Tibial artery (tissue), 4 donors: ENCODE measurements at regions not wholly inside any gene's neighbourhood (a gene's known extent, or its start where the extent isn't known, plus 50 kb on each side); places are given as distances from the start of the nearest gene placed in this dataset.
"Not testable (repeated sequence)": the region's sequence is repeated elsewhere in the genome, so short reads cannot be mapped to it uniquely, and the experiment has no call there.

Experiments
- DNase-seq, 2 donors: peaks; one replicate each; pipeline ENCODE4 v3.0.0-alpha.2; 2019
- H3K27ac ChIP-seq, 2 donors: fragments of 200-600 bp; sonication (generic) in 1 of 2; 1 replicate in 1 of 2; 2 replicates in 1 of 2; pipeline ENCODE4 v1.5.1; 2018 to 2019; ENCODE audit warnings: mild to moderate bottlenecking in 1 of 2
- H3K27me3 ChIP-seq, 2 donors: fragments of 200-600 bp; sonication (generic) in 1 of 2; one replicate each; pipeline versions ENCODE4 v1.5.1 to v1.6.0; 2016 to 2019
- H3K36me3 ChIP-seq, 3 donors: fragments of 200-600 bp; sonication (generic) in 2 of 3; one replicate each; pipeline ENCODE4 v1.5.1; 2016 to 2019; ENCODE audit warnings: mild to moderate bottlenecking in 2 of 3
- H3K4me1 ChIP-seq, 4 donors: fragments of 200-600 bp; sonication (generic) in 2 of 4; 1 replicate in 3 of 4; 2 replicates in 1 of 4; pipeline ENCODE4 v1.5.1; 2016 to 2019
- H3K4me3 ChIP-seq, 2 donors: fragments of 200-600 bp; sonication (generic) in 1 of 2; 1 replicate in 1 of 2; 2 replicates in 1 of 2; pipeline ENCODE4 v1.5.1; 2018 to 2019; ENCODE audit warnings: mild to moderate bottlenecking in 2 of 2
- H3K9me3 ChIP-seq, 3 donors: fragments of 200-600 bp; sonication (generic) in 1 of 3; one replicate each; pipeline ENCODE4 v1.5.1; 2016 to 2019
- intact Hi-C: fragments of 100-400 bp; cut with DNase I; formaldehyde crosslinking; loops from one replicate; pipeline ENCODE4 v1.15.0; 2023; ENCODE audit warnings: low total_unique reads
- TF ChIP-seq, protein P1 (sequence below), 2 experiments: fragments of 200-600 bp in 1 of 2; fragments of 450-650 bp in 1 of 2; IDR thresholded peaks; one replicate each; pipeline ENCODE4 v1.5.1; 2017 to 2019; ENCODE audit warnings: antibody characterized with exemption in 2 of 2, mild to moderate bottlenecking in 1 of 2, moderate library complexity in 1 of 2

- DNase-seq = no peak
- intact Hi-C loops = no loop called here
- TF ChIP-seq, protein P1, sequence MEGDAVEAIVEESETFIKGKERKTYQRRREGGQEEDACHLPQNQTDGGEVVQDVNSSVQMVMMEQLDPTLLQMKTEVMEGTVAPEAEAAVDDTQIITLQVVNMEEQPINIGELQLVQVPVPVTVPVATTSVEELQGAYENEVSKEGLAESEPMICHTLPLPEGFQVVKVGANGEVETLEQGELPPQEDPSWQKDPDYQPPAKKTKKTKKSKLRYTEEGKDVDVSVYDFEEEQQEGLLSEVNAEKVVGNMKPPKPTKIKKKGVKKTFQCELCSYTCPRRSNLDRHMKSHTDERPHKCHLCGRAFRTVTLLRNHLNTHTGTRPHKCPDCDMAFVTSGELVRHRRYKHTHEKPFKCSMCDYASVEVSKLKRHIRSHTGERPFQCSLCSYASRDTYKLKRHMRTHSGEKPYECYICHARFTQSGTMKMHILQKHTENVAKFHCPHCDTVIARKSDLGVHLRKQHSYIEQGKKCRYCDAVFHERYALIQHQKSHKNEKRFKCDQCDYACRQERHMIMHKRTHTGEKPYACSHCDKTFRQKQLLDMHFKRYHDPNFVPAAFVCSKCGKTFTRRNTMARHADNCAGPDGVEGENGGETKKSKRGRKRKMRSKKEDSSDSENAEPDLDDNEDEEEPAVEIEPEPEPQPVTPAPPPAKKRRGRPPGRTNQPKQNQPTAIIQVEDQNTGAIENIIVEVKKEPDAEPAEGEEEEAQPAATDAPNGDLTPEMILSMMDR (IDR thresholded peaks at IDR 0.05) = no peak
- Histone ChIP-seq H3K9me3 (no peaks in the 10 kb centered on the region), H3K36me3 (no peaks in the 10 kb centered on the region), H3K27me3 (no peaks in the 10 kb centered on the region), H3K27ac (no peak overlapping the region), H3K4me3 (no peak overlapping the region), H3K4me1 (peaks cover 0 to 4% (median 1%) of the 10 kb centered on the region in 4 donors)
These were observed 744.1 kb downstream of the DHX35 start for GRCh38 chr20:39706184-39706663.

DNA sequence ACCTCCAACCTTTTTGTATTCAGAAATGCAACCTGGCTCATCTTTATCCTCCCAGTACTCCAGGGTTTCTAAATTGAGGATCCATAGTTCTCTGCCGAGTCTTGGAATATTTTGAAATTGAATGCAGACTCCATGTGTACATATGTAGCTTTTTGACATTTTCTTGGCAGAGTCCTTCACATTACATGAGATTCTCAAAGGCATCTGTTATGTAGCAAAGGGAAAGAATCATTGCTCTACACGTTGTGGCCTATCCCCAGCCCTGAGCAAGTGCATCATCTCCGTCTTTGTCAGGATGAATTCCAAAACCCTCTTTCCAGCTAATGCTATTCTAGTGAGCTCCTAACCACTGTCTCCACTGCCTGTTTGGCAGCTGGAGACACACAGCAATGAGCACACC lies 742.9 kb downstream of the DHX35 start:
- H3K36me3 ChIP-seq = no peaks in the 10 kb centered on the region
- intact Hi-C loops = no loop called here
- H3K9me3 ChIP-seq = no peaks in the 10 kb centered on the region
- H3K4me1 ChIP-seq = peaks cover 0 to 4% (median 1%) of the 10 kb centered on the region in 4 donors
- no peak overlapping the region for H3K4me3 ChIP-seq
- TF ChIP-seq, protein P1 (IDR thresholded peaks at IDR 0.05) = no peak
- no peak for DNase-seq
- no peak overlapping the region for H3K27ac ChIP-seq
- H3K27me3 ChIP-seq = no peaks in the 10 kb centered on the region

DNA sequence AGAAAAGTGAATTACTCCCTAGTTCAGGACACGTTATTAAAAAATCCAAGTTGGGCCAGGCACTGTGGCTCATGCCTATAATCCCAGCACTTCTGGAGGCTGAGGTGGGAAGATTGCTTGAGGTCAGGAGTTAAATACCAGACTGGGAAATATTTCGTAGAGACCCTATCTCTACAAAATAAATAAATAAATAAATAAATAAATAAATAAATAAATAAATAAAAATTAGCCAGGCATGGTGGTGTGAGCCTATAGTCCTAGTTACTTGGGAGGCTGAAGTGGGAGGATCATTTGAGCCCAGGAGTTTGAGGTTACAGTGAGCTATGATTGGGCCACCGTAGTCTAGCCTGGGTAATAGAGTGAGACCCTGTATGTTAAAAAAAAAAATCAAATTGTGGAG lies 741.2 kb downstream of the DHX35 start:
- intact Hi-C loops, H3K4me3 ChIP-seq, H3K4me1 ChIP-seq, H3K27ac ChIP-seq, H3K36me3 ChIP-seq, H3K27me3 ChIP-seq, H3K9me3 ChIP-seq, DNase-seq: not testable (repeated sequence)

- H3K4me1 ChIP-seq = peaks cover 0 to 7% (median 1%) of the 10 kb centered on the region in 4 donors
- H3K4me3 ChIP-seq = no peak overlapping the region
- no peaks in the 10 kb centered on the region for H3K36me3 ChIP-seq
- no peak overlapping the region for H3K27ac ChIP-seq
- no peak for DNase-seq
- TF ChIP-seq, protein P1 (IDR thresholded peaks at IDR 0.05) = no peak
- H3K27me3 ChIP-seq = no peaks in the 10 kb centered on the region
- H3K9me3 ChIP-seq = no peaks in the 10 kb centered on the region
- intact Hi-C loops = no loop called here
These were observed 740.7 kb downstream of the DHX35 start for GRCh38 chr20:39702701-39703349.

DNA sequence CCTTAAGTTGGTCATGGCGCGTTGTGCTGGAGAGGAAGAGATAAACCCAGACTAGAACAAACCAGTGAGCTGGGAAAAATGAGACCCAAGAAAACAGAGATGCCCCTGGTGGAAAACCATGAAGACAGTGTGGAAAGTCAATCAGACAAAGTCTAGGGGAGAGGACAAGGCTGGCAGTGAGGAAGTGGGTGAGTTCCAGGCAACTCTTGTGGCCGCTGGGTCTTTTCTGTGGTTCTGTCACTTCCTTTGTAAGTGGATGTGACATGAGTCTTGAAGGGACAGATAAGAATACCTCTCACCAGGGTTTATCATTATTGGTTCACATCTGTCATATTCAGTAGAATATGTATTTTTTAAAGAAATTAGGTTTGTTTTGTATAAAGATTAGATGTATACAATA lies 738.4 kb downstream of the DHX35 start:
- TF ChIP-seq, protein P1 (IDR thresholded peaks at IDR 0.05) = no peak
- Histone ChIP-seq H3K27me3 (no peaks in the 10 kb centered on the region), H3K4me1 (peaks cover 0 to 7% (median 1%) of the 10 kb centered on the region in 4 donors), H3K27ac (no peak overlapping the region), H3K36me3 (no peaks in the 10 kb centered on the region), H3K4me3 (no peak overlapping the region), H3K9me3 (no peaks in the 10 kb centered on the region)
- intact Hi-C loops = no loop called here
- DNase-seq = no peak

GRCh38 chr20:39699166-39699725 lies 737.1 kb downstream of the DHX35 start:
- TF ChIP-seq, protein P1 (IDR thresholded peaks at IDR 0.05) = no peak
- Histone ChIP-seq H3K4me1 (peaks cover 0 to 3% (median under 1%) of the 10 kb centered on the region in 4 donors), H3K36me3 (no peaks in the 10 kb centered on the region), H3K4me3 (no peak overlapping the region), H3K27ac (no peak overlapping the region), H3K9me3 (no peaks in the 10 kb centered on the region), H3K27me3 (no peaks in the 10 kb centered on the region)
- intact Hi-C loops = no loop called here
- DNase-seq = no peak
